ENCODE measurements at regions not wholly inside any gene's neighbourhood (a gene's known extent, or its start where the extent isn't known, plus 50 kb on each side); places are given as distances from the start of the nearest gene placed in this dataset.

DNA sequence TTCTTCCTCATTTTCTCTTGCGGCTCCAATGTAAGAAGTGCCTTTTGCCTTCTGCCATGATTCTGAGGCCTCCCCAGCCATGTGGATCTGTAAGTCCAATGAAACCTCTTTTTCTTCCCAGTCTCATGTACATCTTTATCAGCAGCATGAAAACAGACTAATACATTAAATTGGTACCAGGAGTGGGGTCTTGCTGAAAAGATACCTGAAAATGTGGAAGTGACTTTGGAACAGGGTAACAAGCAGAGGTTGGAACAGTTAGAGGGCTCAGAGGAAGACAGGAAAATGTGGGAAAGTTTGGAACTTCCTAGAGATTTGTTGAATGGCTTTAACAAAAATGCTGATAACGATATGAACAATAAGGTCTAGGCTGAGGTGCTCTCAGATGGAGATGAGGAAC lies 316.7 kb upstream of the HS3ST5 start:
- Histone ChIP-seq H2BK5ac (ENCODE audit: low read depth, low read length) (no peak overlapping the region), H2BK20ac (ENCODE audit: low read length) (no peak overlapping the region), H3K4ac (replicated peaks; ENCODE audit: insufficient read length, low read depth, low read length) (no peak overlapping the region), H2BK15ac (ENCODE audit: low read length) (no peak overlapping the region), H4K5ac (ENCODE audit: insufficient read length, low read depth, low read length) (no peak overlapping the region), H4K8ac (ENCODE audit: extremely low read depth, insufficient read depth, low read length) (no peak overlapping the region), H3K27me3 (replicated peaks in 1 of 4; ENCODE audit: control insufficient read depth in 3 of 4, extremely low read depth in 1 of 4, insufficient read depth in 3 of 4, low read length in 3 of 4) (no peaks in the 10 kb centered on the region), H3K9ac (replicated peaks in 1 of 4; ENCODE audit: extremely low read depth in 1 of 4, low read depth in 3 of 4, low read length in 3 of 4) (no peak overlapping the region), H3K79me1 (ENCODE audit: low read depth, low read length) (no peaks in the 10 kb centered on the region), H3K56ac (replicated peaks; ENCODE audit: insufficient read length, low read depth, low read length) (no peak overlapping the region), H3K23ac (ENCODE audit: insufficient read length) (no peak overlapping the region), H3K4me2 (ENCODE audit: insufficient read depth in 1 of 2, low read depth in 2 of 2, low read length in 2 of 2) (no peak overlapping the region), H4K91ac (replicated peaks; ENCODE audit: insufficient read length, low read length) (no peak overlapping the region), H3K79me2 (ENCODE audit: control insufficient read depth in 1 of 2, insufficient read depth in 2 of 2, low read length in 2 of 2) (no peaks in the 10 kb centered on the region), H3K14ac (ENCODE audit: insufficient read length) (no peak overlapping the region), H3K4me3 (ENCODE audit: extremely low read depth in 1 of 4, insufficient read depth in 2 of 4, low read depth in 3 of 4, low read length in 4 of 4) (no peak overlapping the region), H4K20me1 (replicated peaks in 1 of 2; ENCODE audit: control insufficient read depth in 1 of 2, insufficient read depth in 2 of 2, low read length in 2 of 2) (no peaks in the 10 kb centered on the region), H3K23me2 (ENCODE audit: low read depth, low read length) (no peaks in the 10 kb centered on the region), H2AFZ (ENCODE audit: low read length) (no peak overlapping the region), H3K4me1 (replicated peaks in 1 of 4; ENCODE audit: control insufficient read depth in 3 of 4, insufficient read depth in 4 of 4, low read length in 3 of 4) (no peaks in the 10 kb centered on the region), H2AK5ac (ENCODE audit: low read depth, low read length) (no peak overlapping the region), H2BK12ac (ENCODE audit: low read depth, low read length) (no peak overlapping the region), H3K18ac (ENCODE audit: extremely low read depth, low read length) (no peak overlapping the region), H3K27ac (ENCODE audit: low read depth, low read length) (no peak overlapping the region), H3K9me3 (ENCODE audit: insufficient read depth in 2 of 2, low read depth in 1 of 2, low read length in 1 of 2) (peaks cover 0 to 2% of the 10 kb centered on the region in 2 experiments; a peak in 3 of 4 replicates), H2BK120ac (replicated peaks; ENCODE audit: low read depth, low read length) (no peak overlapping the region), H3K36me3 (ENCODE audit: control insufficient read depth in 2 of 4, insufficient read depth in 4 of 4, low read length in 3 of 4) (no peaks in the 10 kb centered on the region)
- FAIRE-seq (no peak), DNase-seq (ENCODE audit: low read depth in 1 of 2, low spot score in 2 of 2) (no peak)
- POLR2A ChIA-PET (ENCODE audit: partially characterized antibody): no interaction called here
- CTCF ChIA-PET (ENCODE audit: partially characterized antibody): no interaction called here
- WGBS, 2 experiments (ENCODE audit: extremely low coverage in 1 of 2, insufficient coverage in 1 of 2, insufficient read length in 1 of 2, insufficient replicate concordance in 2 of 2, low coverage in 1 of 2, low lambda C conversion rate in 2 of 2, missing lambda C conversion rate in 1 of 2): 95% methylated on average over 2 of the region's 2 CpGs; no CpG with 5 or more reads in 1 of the 2 experiments
- no peak for TF ChIP-seq ASH2L (IDR thresholded peaks at IDR 0.05; ENCODE audit: low read length)
- TF ChIP-seq CEBPB (IDR thresholded peaks at IDR 0.05; ENCODE audit: low read depth, low read length): no peak
- TF ChIP-seq BACH1 (IDR thresholded peaks at IDR 0.05; ENCODE audit: low read length): no peak
- TF ChIP-seq SP1 (IDR thresholded peaks at IDR 0.05; ENCODE audit: low read depth, low read length): no peak
- TF ChIP-seq KDM4A (IDR thresholded peaks at IDR 0.05; ENCODE audit: low read depth, low read length, severe bottlenecking): no peak
- no peak for TF ChIP-seq POU5F1 (IDR thresholded peaks at IDR 0.05; ENCODE audit: low read depth, low read length)
- TF ChIP-seq, protein P1, sequence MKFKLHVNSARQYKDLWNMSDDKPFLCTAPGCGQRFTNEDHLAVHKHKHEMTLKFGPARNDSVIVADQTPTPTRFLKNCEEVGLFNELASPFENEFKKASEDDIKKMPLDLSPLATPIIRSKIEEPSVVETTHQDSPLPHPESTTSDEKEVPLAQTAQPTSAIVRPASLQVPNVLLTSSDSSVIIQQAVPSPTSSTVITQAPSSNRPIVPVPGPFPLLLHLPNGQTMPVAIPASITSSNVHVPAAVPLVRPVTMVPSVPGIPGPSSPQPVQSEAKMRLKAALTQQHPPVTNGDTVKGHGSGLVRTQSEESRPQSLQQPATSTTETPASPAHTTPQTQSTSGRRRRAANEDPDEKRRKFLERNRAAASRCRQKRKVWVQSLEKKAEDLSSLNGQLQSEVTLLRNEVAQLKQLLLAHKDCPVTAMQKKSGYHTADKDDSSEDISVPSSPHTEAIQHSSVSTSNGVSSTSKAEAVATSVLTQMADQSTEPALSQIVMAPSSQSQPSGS (IDR thresholded peaks at IDR 0.05; ENCODE audit: low read length): no peak
- no peak for TF ChIP-seq POLR2AphosphoS5 (IDR thresholded peaks at IDR 0.05; ENCODE audit: low read depth, low read length)
- TF ChIP-seq TCF12 (IDR thresholded peaks at IDR 0.05; ENCODE audit: low read depth, low read length): no peak
- no peak for TF ChIP-seq SIN3A (conservative IDR thresholded peaks at IDR 0.05 in 1 of 2, IDR thresholded peaks at IDR 0.05 in 1 of 2; ENCODE audit: low read depth in 1 of 2, low read length in 2 of 2)
- TF ChIP-seq, protein P2, sequence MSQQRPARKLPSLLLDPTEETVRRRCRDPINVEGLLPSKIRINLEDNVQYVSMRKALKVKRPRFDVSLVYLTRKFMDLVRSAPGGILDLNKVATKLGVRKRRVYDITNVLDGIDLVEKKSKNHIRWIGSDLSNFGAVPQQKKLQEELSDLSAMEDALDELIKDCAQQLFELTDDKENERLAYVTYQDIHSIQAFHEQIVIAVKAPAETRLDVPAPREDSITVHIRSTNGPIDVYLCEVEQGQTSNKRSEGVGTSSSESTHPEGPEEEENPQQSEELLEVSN (IDR thresholded peaks at IDR 0.05): no peak
- no peak for TF ChIP-seq BCL11A (IDR thresholded peaks at IDR 0.05; ENCODE audit: low read depth in 2 of 2, low read length in 2 of 2)
- TF ChIP-seq RBBP5 (IDR thresholded peaks at IDR 0.05; ENCODE audit: borderline replicate concordance, low read depth, low read length): no peak
- no peak for TF ChIP-seq SRF (IDR thresholded peaks at IDR 0.05; ENCODE audit: low read depth, low read length)
